GM12878 (cell line): ENCODE measurements at regions not wholly inside any gene's neighbourhood (a gene's known extent, or its start where the extent isn't known, plus 50 kb on each side); places are given as distances from the start of the nearest gene placed in this dataset.

Source experiments
- ATAC-seq: fragments of 200-7000 bp; cut with Tn5 transposase; 3 replicates; pipeline ENCODE4 v1.9.1; 2020; ENCODE audit warnings: mild to moderate bottlenecking, moderate library complexity
- BruUV-seq: library from RNA; stranded (reverse); fragments of 400-500 nt; replicated peaks from 2 replicates; lab custom pipeline; 2021; lab: Mats Ljungman, UMichigan
- CTCF ChIA-PET: fragments of 300-600 bp; sonication (Branson Sonifier 250); formaldehyde crosslinking; extraction: SDS; loops from one replicate; lab custom pipeline; 2021; ENCODE audit warnings: inconsistent platforms; lab: Yijun Ruan, JAX
- POLR2A ChIA-PET: fragments of 350-600 bp; formaldehyde crosslinking; extraction: SDS; loops from one replicate; lab custom pipeline; 2021; ENCODE audit warnings: inconsistent platforms; lab: Charles Lee
- RAD21 ChIA-PET: fragments of 300-600 bp; sonication (Branson Sonifier 250); formaldehyde crosslinking; loops from one replicate; lab custom pipeline; 2023; ENCODE audit warnings: antibody characterized with exemption; ENCODE audit not compliant: unreplicated experiment; lab: Charles Lee
- SMC1A ChIA-PET: fragments of 300-600 bp; sonication (Branson Sonifier 250); formaldehyde crosslinking; loops from one replicate; lab custom pipeline; 2023; ENCODE audit not compliant: unreplicated experiment, uncharacterized antibody; lab: Charles Lee
- DNase-seq: peaks from one replicate; pipeline ENCODE4 v3.0.0-alpha.2; 2011; ENCODE audit warnings: low read depth, low spot score
- FAIRE-seq: peaks from 3 replicates; lab custom pipeline; 2011; peaks lifted over from hg19 to GRCh38; lab: Jason Lieb, UNC
- H2AFZ ChIP-seq: 2 replicates; pipeline ENCODE4 v1.6.0; 2011; ENCODE audit warnings: low read depth, low read length, control low read depth; ENCODE audit not compliant: control insufficient read depth
- H3K27ac ChIP-seq: 2 replicates; pipeline ENCODE4 v1.5.1; 2011; ENCODE audit warnings: control low read depth; ENCODE audit not compliant: control insufficient read depth, insufficient read depth
- H3K27me3 ChIP-seq, 2 experiments: replicated peaks in 1 of 2; 2 replicates each; pipeline versions ENCODE4 v1.6.0 to v1.6.1; 2011; ENCODE audit warnings: low read length in 1 of 2; ENCODE audit not compliant: control insufficient read depth in 2 of 2, insufficient read depth in 2 of 2
- H3K36me3 ChIP-seq, 2 experiments: 2 replicates each; pipeline ENCODE4 v1.5.1; 2011; ENCODE audit warnings: low read length in 1 of 2; ENCODE audit not compliant: control insufficient read depth in 2 of 2, insufficient read depth in 2 of 2
- H3K4me1 ChIP-seq: 2 replicates; pipeline ENCODE4 v1.6.1; 2011; ENCODE audit warnings: mild to moderate bottlenecking, low read length, moderate library complexity, mixed read lengths; ENCODE audit not compliant: control insufficient read depth, insufficient read depth
- H3K4me2 ChIP-seq: 2 replicates; pipeline ENCODE4 v1.6.0; 2011; ENCODE audit warnings: control low read depth; ENCODE audit not compliant: control insufficient read depth, insufficient read depth
- H3K4me3 ChIP-seq: fragments of 200-600 bp; sonication (generic); 2 replicates; pipeline ENCODE4 v1.5.1; 2016
- H3K79me2 ChIP-seq: 2 replicates; pipeline ENCODE4 v1.6.0; 2011; ENCODE audit warnings: low read length; ENCODE audit not compliant: control insufficient read depth, insufficient read depth
- H3K9ac ChIP-seq: 2 replicates; pipeline ENCODE4 v1.8.0; 2011; ENCODE audit warnings: low read length, control low read depth, mixed read lengths; ENCODE audit not compliant: control insufficient read depth, insufficient read depth
- H3K9me3 ChIP-seq: replicated peaks from 3 replicates; pipeline ENCODE4 v1.5.1; 2011; ENCODE audit warnings: mild to moderate bottlenecking, low read length; ENCODE audit not compliant: control insufficient read depth, insufficient read depth
- H4K20me1 ChIP-seq: 2 replicates; pipeline ENCODE4 v1.6.0; 2011; ENCODE audit not compliant: control insufficient read depth, insufficient read depth
- CHD4 ChIP-seq: fragments of 200-600 bp; sonication (generic); IDR thresholded peaks from 2 replicates; pipeline ENCODE4 v1.6.1; 2016; ENCODE audit warnings: mild to moderate bottlenecking
- EZH2 ChIP-seq: IDR thresholded peaks from 2 replicates; pipeline ENCODE4 v1.6.1; 2012; ENCODE audit warnings: low read depth, mild to moderate bottlenecking, control low read depth, inconsistent platforms, low read length, borderline replicate concordance; ENCODE audit not compliant: control insufficient read depth
- NFXL1 ChIP-seq: fragments of 450-650 bp; IDR thresholded peaks from 2 replicates; pipeline ENCODE4 v1.6.1; 2017; ENCODE audit warnings: antibody characterized with exemption, mild to moderate bottlenecking, borderline replicate concordance
- POLR2AphosphoS5 ChIP-seq: IDR thresholded peaks from 2 replicates; pipeline ENCODE4 v1.6.1; 2011; ENCODE audit warnings: mild to moderate bottlenecking, low read length, inconsistent platforms
- POU2F2 ChIP-seq: IDR thresholded peaks from 3 replicates; pipeline ENCODE4 v1.6.1; 2011; ENCODE audit warnings: low read depth, mild to moderate bottlenecking, low read length, borderline replicate concordance
- RFX5 ChIP-seq: IDR thresholded peaks from 2 replicates; pipeline ENCODE4 v1.6.1; 2011; ENCODE audit warnings: low read depth, low read length, improper control_type of control experiment
- TCF7 ChIP-seq: IDR thresholded peaks from 2 replicates; pipeline ENCODE4 v1.6.1; 2014; ENCODE audit warnings: antibody characterized with exemption, borderline replicate concordance
- ZBTB4 ChIP-seq: fragments of 450-650 bp; formaldehyde crosslinking; IDR thresholded peaks from 2 replicates; pipeline ENCODE4 v1.4.0; 2022; ENCODE audit warnings: mild to moderate bottlenecking, moderate library complexity
- ZSCAN29 ChIP-seq: fragments of 450-650 bp; IDR thresholded peaks from 2 replicates; pipeline ENCODE4 v1.6.1; 2017; ENCODE audit warnings: mild to moderate bottlenecking, moderate library complexity
- WGBS: methylation state at CpG from one replicate; pipeline ENCODE4 v1.1.6; 2016; ENCODE audit warnings: low lambda C conversion rate; ENCODE audit not compliant: insufficient replicate concordance, insufficient coverage; ENCODE audit errors: missing lambda C conversion rate; 5-methylcytosine and 5-hydroxymethylcytosine counted together
- in situ Hi-C: fragments of 300-500 bp; cut with MboI; formaldehyde crosslinking; loops from 9 replicates; pipeline ENCODE4 v1.14.3; 2018; ENCODE audit warnings: mixed read lengths
- intact Hi-C: fragments of 100-400 bp; cut with micrococcal nuclease; formaldehyde crosslinking; loops from one replicate; pipeline ENCODE4 v1.14.2; 2022; ENCODE audit not compliant: unreplicated experiment
- TF ChIP-seq, protein P1 (sequence below): IDR thresholded peaks from 2 replicates; pipeline ENCODE4 v1.6.1; 2011; ENCODE audit warnings: low read depth, low read length, improper control_type of control experiment, borderline replicate concordance
- TF ChIP-seq, protein P2 (sequence below): fragments of 450-650 bp; conservative IDR thresholded peaks from 2 replicates; pipeline ENCODE4 v1.6.1; 2017; ENCODE audit warnings: mild to moderate bottlenecking, moderate library complexity

GRCh38 chr18:64449434-64449833 is 300.5 kb upstream of the LINC00305 start:
- in situ Hi-C loops = no loop called here
- Histone ChIP-seq H3K4me2 (no peak overlapping the region), H3K4me3 (no peak overlapping the region), H3K9ac (no peak overlapping the region), H3K27me3 (no peaks in the 10 kb centered on the region), H3K9me3 (no peaks in the 10 kb centered on the region), H3K27ac (no peak overlapping the region), H3K79me2 (no peaks in the 10 kb centered on the region), H3K4me1 (no peaks in the 10 kb centered on the region), H2AFZ (no peak overlapping the region), H3K36me3 (no peaks in the 10 kb centered on the region), H4K20me1 (no peaks in the 10 kb centered on the region)
- no peak for DNase-seq
- ATAC-seq = no peak
- ChIA-PET CTCF (interaction anchor here (2.1 kb wide), 1 partner anchor 40 kb away, joined by 5 read pairs; no protein-coding TSS in a partner anchor), POLR2A (no interaction called here), RAD21 (no interaction called here), SMC1A (no interaction called here)
- whole genome bisulfite sequencing = 0% methylated on average over 1 of the region's 1 CpG
- TF ChIP-seq RFX5 (no peak), POU2F2 (no peak), CHD4 (no peak), POLR2AphosphoS5 (no peak), NFXL1 (no peak), TCF7 (no peak), ZSCAN29 (no peak), EZH2 (no peak), ZBTB4 (CRISPR knock-in tag) (no peak)
- TF ChIP-seq, protein P1, sequence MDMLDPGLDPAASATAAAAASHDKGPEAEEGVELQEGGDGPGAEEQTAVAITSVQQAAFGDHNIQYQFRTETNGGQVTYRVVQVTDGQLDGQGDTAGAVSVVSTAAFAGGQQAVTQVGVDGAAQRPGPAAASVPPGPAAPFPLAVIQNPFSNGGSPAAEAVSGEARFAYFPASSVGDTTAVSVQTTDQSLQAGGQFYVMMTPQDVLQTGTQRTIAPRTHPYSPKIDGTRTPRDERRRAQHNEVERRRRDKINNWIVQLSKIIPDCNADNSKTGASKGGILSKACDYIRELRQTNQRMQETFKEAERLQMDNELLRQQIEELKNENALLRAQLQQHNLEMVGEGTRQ = no peak
- TF ChIP-seq, protein P2, sequence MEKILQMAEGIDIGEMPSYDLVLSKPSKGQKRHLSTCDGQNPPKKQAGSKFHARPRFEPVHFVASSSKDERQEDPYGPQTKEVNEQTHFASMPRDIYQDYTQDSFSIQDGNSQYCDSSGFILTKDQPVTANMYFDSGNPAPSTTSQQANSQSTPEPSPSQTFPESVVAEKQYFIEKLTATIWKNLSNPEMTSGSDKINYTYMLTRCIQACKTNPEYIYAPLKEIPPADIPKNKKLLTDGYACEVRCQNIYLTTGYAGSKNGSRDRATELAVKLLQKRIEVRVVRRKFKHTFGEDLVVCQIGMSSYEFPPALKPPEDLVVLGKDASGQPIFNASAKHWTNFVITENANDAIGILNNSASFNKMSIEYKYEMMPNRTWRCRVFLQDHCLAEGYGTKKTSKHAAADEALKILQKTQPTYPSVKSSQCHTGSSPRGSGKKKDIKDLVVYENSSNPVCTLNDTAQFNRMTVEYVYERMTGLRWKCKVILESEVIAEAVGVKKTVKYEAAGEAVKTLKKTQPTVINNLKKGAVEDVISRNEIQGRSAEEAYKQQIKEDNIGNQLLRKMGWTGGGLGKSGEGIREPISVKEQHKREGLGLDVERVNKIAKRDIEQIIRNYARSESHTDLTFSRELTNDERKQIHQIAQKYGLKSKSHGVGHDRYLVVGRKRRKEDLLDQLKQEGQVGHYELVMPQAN = no peak
- BruUV-seq = no TSS peak
- intact Hi-C loops = no loop called here
- no peak for FAIRE-seq
